Lower leg skin (tissue), 3 donors: ENCODE measurements at regions not wholly inside any gene's neighbourhood (a gene's known extent, or its start where the extent isn't known, plus 50 kb on each side); places are given as distances from the start of the nearest gene placed in this dataset.

Experiments used
- POLR2A ChIP-seq, 2 donors: fragments of 450-650 bp; IDR thresholded peaks; one replicate each; pipeline ENCODE4 v1.6.1; 2016 to 2017; ENCODE audit warnings: antibody characterized with exemption in 2 of 2, mild to moderate bottlenecking in 1 of 2, moderate library complexity in 1 of 2
- TF ChIP-seq, protein P1 (sequence below), 3 donors: fragments of 450-650 bp; IDR thresholded peaks; one replicate each; pipeline ENCODE4 v1.5.1; 2016; ENCODE audit warnings: antibody characterized with exemption in 3 of 3, mild to moderate bottlenecking in 3 of 3, moderate library complexity in 2 of 3

GRCh38 chr2:221999717-222000116 lies 299.1 kb downstream of the PAX3 start:
- no peak for TF ChIP-seq POLR2A (IDR thresholded peaks at IDR 0.05)
- TF ChIP-seq, protein P1, sequence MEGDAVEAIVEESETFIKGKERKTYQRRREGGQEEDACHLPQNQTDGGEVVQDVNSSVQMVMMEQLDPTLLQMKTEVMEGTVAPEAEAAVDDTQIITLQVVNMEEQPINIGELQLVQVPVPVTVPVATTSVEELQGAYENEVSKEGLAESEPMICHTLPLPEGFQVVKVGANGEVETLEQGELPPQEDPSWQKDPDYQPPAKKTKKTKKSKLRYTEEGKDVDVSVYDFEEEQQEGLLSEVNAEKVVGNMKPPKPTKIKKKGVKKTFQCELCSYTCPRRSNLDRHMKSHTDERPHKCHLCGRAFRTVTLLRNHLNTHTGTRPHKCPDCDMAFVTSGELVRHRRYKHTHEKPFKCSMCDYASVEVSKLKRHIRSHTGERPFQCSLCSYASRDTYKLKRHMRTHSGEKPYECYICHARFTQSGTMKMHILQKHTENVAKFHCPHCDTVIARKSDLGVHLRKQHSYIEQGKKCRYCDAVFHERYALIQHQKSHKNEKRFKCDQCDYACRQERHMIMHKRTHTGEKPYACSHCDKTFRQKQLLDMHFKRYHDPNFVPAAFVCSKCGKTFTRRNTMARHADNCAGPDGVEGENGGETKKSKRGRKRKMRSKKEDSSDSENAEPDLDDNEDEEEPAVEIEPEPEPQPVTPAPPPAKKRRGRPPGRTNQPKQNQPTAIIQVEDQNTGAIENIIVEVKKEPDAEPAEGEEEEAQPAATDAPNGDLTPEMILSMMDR (IDR thresholded peaks at IDR 0.05): no peak
